ENCODE measurements at regions not wholly inside any gene's neighbourhood (a gene's known extent, or its start where the extent isn't known, plus 50 kb on each side); places are given as distances from the start of the nearest gene placed in this dataset.

- TF ChIP-seq POLR2A (IDR thresholded peaks at IDR 0.05; ENCODE audit: low read depth, low read length), result no peak
- TF ChIP-seq TAF1 (IDR thresholded peaks at IDR 0.05; ENCODE audit: borderline replicate concordance, low read depth, low read length), result no peak
- TF ChIP-seq POLR2AphosphoS5 (IDR thresholded peaks at IDR 0.05; ENCODE audit: low read depth, low read length), result no peak
Measured at GRCh38 chr3:174505266-174505665, 353.9 kb upstream of the NAALADL2 start.

Data from GM12892 (cell line).